Type B pancreatic cell (in vitro differentiated cells): ENCODE measurements at regions not wholly inside any gene's neighbourhood (a gene's known extent, or its start where the extent isn't known, plus 50 kb on each side); places are given as distances from the start of the nearest gene placed in this dataset.

Source experiments
- DNase-seq: peaks from one replicate; pipeline ENCODE4 v3.0.0; 2021; ENCODE audit warnings: mixed read lengths; ENCODE audit not compliant: unreplicated experiment; ENCODE audit errors: extremely low spot score
- H3K27ac Mint-ChIP-seq: 2 replicates; pipeline ENCODE4 v1.8.0; 2021; ENCODE audit warnings: mild to moderate bottlenecking, mixed read lengths
- H3K27me3 Mint-ChIP-seq: 2 replicates; pipeline ENCODE4 v1.8.0; 2021; ENCODE audit warnings: mixed read lengths
- H3K36me3 Mint-ChIP-seq: 2 replicates; pipeline ENCODE4 v1.8.0; 2021; ENCODE audit warnings: mixed read lengths
- H3K4me1 Mint-ChIP-seq: one replicate; pipeline ENCODE4 v1.8.0; 2021; ENCODE audit warnings: mixed read lengths; ENCODE audit not compliant: unreplicated experiment
- H3K4me3 Mint-ChIP-seq: 2 replicates; pipeline ENCODE4 v1.8.0; 2021; ENCODE audit warnings: mild to moderate bottlenecking, mixed read lengths
- H3K9me3 Mint-ChIP-seq: 2 replicates; pipeline ENCODE4 v1.8.0; 2021; ENCODE audit warnings: mixed read lengths
- TF ChIP-seq, protein P1 (sequence below): fragments of 200-600 bp; sonication (generic); conservative IDR thresholded peaks from 2 replicates; pipeline ENCODE4 v1.5.0; 2021; ENCODE audit warnings: antibody characterized with exemption, mild to moderate bottlenecking

DNA sequence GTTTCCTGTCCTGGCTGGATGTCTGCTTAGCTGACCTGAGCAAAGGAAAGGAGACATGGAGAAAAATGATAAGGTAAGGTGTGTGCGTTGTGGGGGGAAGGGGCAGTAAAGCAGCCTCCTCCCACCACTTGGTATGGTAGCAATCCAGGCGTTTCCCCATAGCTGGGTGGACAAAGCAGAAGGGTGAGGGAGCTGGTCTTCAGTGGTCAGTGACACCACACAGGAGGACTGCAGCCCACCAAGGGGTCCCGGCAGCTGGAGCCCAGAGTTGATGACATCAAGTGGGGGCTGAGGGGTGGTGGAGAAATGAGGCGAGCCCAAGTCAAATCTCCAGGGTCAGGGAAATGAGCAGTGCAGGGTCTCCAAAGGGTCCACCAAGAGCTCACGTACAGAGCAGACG, 69.3 kb upstream of the LRRN2 start:
- no peak overlapping the region for H3K27ac Mint-ChIP-seq
- H3K36me3 Mint-ChIP-seq, result no peaks in the 10 kb centered on the region
- no peaks in the 10 kb centered on the region for H3K9me3 Mint-ChIP-seq
- peaks cover 9% of the 10 kb centered on the region for H3K27me3 Mint-ChIP-seq
- DNase-seq, result no peak
- H3K4me3 Mint-ChIP-seq, result no peak overlapping the region
- TF ChIP-seq, protein P1, sequence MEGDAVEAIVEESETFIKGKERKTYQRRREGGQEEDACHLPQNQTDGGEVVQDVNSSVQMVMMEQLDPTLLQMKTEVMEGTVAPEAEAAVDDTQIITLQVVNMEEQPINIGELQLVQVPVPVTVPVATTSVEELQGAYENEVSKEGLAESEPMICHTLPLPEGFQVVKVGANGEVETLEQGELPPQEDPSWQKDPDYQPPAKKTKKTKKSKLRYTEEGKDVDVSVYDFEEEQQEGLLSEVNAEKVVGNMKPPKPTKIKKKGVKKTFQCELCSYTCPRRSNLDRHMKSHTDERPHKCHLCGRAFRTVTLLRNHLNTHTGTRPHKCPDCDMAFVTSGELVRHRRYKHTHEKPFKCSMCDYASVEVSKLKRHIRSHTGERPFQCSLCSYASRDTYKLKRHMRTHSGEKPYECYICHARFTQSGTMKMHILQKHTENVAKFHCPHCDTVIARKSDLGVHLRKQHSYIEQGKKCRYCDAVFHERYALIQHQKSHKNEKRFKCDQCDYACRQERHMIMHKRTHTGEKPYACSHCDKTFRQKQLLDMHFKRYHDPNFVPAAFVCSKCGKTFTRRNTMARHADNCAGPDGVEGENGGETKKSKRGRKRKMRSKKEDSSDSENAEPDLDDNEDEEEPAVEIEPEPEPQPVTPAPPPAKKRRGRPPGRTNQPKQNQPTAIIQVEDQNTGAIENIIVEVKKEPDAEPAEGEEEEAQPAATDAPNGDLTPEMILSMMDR, result no peak
- H3K4me1 Mint-ChIP-seq, result peaks cover 6% of the 10 kb centered on the region

DNA sequence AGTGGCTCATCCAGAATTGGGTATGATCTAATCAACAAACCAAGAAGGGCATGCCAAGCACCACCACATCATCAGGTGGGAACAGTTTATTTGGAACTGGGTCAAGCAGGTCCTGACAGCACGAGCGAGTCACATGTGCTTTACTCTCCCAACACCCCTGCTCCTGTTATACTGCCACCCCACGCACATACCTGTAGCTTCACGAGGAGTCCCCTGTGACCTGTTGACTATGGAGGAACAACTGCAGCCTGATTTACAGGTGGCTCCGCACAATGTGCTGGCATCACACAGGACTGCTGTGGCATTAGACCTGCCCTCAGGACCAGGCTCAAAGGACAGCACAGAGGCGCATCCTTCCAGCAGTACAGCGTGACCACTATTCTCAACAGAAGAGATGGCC, 70.8 kb upstream of the LRRN2 start:
- TF ChIP-seq, protein P1, result no peak
- Mint-ChIP-seq H3K36me3 (no peaks in the 10 kb centered on the region), H3K4me1 (peaks cover 4% of the 10 kb centered on the region), H3K9me3 (no peaks in the 10 kb centered on the region), H3K4me3 (no peak overlapping the region), H3K27ac (no peak overlapping the region), H3K27me3 (peaks cover 13% of the 10 kb centered on the region)
- no peak for DNase-seq

DNA sequence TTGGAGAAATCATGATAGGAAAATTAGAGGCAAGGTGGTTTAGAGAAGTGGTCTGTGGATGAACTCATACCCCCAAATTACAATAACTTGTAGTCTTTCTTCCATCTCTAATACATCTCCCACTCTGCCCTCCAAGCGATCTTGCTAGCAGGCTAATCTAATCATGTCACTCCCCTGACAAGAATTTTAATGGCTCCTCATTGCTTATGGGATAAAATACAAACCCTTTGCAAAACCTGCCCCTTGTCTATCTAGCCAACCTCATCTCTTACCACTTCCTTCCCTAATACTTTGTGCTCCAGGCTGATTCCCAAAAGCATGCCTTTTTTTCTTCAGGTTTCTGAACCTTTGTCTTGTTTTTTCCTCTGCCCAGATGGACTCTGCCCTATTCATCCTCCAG, 71.3 kb upstream of the LRRN2 start:
- peaks cover 13% of the 10 kb centered on the region for H3K27me3 Mint-ChIP-seq
- no peaks in the 10 kb centered on the region for H3K4me1 Mint-ChIP-seq
- no peak for DNase-seq
- TF ChIP-seq, protein P1, result no peak
- H3K4me3 Mint-ChIP-seq, result no peak overlapping the region
- H3K36me3 Mint-ChIP-seq, result no peaks in the 10 kb centered on the region
- no peak overlapping the region for H3K27ac Mint-ChIP-seq
- H3K9me3 Mint-ChIP-seq, result no peaks in the 10 kb centered on the region

DNA sequence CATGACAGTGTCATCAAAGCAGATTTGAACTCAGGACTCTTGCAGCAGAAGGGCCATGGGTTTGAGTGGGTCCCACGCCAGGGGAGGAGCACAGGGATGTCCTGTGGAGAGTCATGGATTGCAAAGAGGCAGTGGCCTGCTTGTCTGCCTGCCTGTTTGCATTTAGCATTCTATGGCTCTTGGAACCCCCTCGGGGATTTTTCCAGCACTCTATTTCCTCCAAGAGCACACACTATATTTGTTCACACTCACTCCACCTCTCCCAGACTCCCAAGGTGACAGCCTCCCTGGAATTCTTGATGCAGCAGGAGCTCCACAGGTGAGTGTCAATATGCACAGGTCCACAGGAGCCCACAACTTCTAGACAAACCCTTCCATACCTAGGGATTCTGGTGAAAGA, 73.1 kb upstream of the LRRN2 start:
- Mint-ChIP-seq H3K4me3 (no peak overlapping the region), H3K4me1 (peaks cover 1% of the 10 kb centered on the region), H3K27ac (no peak overlapping the region), H3K9me3 (no peaks in the 10 kb centered on the region), H3K27me3 (peaks cover 22% of the 10 kb centered on the region), H3K36me3 (no peaks in the 10 kb centered on the region)
- DNase-seq, result no peak
- TF ChIP-seq, protein P1, result no peak

DNA sequence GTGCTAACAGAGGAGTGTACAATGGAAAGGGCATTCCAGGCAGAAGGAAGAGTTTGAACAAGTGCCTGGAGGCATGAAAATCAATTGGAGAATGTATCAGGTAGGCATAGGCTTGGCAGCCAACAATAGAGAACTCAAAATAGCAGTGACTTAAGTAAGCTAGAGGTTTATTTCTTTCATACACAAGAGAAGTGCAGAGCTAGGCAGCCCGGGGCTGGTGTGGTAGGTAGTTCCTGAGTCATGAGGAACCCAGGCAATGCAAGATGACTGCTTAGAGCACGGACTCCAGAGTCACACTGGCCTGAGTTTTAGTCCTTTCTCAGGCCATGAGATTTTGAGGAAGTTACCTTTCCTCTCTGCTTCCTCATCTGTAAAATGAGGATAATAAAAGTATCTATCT, 74.8 kb upstream of the LRRN2 start:
- peaks cover 29% of the 10 kb centered on the region for H3K27me3 Mint-ChIP-seq
- H3K4me3 Mint-ChIP-seq, result no peak overlapping the region
- H3K9me3 Mint-ChIP-seq, result no peaks in the 10 kb centered on the region
- DNase-seq, result no peak
- TF ChIP-seq, protein P1, result no peak
- peaks cover 6% of the 10 kb centered on the region for H3K4me1 Mint-ChIP-seq
- no peaks in the 10 kb centered on the region for H3K36me3 Mint-ChIP-seq
- H3K27ac Mint-ChIP-seq, result no peak overlapping the region

DNA sequence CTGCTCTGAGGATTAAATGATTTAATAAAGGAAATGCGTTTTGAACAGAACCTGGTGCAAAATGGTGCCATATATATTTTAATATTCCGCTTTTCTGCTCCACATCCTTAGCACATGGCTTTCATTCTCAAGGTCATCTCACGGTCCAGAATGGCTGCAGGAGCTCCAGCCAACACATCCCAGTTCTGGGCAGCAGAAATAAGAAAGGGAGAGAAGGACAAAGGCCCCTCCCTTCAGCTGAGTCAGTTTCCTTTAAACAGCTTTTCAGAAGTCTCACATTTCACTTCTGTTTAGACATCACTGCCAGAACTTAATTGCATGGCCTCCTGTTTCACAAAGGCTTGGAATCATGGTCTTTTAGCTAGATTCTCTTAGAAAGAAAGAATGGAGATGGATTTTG, 75.2 kb upstream of the LRRN2 start:
- no peaks in the 10 kb centered on the region for H3K36me3 Mint-ChIP-seq
- DNase-seq, result no peak
- H3K9me3 Mint-ChIP-seq, result no peaks in the 10 kb centered on the region
- TF ChIP-seq, protein P1, result no peak
- H3K27ac Mint-ChIP-seq, result no peak overlapping the region
- H3K4me1 Mint-ChIP-seq, result peaks cover 6% of the 10 kb centered on the region
- H3K27me3 Mint-ChIP-seq, result peaks cover 32% of the 10 kb centered on the region
- no peak overlapping the region for H3K4me3 Mint-ChIP-seq
